Activated naive CD4-positive, alpha-beta T cell treated with anti-CD3 and anti-CD28 coated beads, Interleukin-2, amount 10 ng/mL, durations not matched to agents 7 days and 5 days (primary cell): ENCODE measurements at regions not wholly inside any gene's neighbourhood (a gene's known extent, or its start where the extent isn't known, plus 50 kb on each side); places are given as distances from the start of the nearest gene placed in this dataset.
"Not testable (repeated sequence)": the region's sequence is repeated elsewhere in the genome, so short reads cannot be mapped to it uniquely, and the experiment has no call there.

Experiments used
- CTCF ChIA-PET: fragments of 350-600 bp; sonication (Branson Sonifier 250); formaldehyde crosslinking; loops from one replicate; lab custom pipeline; 2021; ENCODE audit warnings: antibody characterized with exemption; lab: Charles Lee
- DNase-seq: peaks from one replicate; pipeline ENCODE4 v3.0.0-alpha.2; 2020
- H3K27ac Mint-ChIP-seq: one replicate; pipeline ENCODE4 v1.8.0; 2021; ENCODE audit warnings: mild to moderate bottlenecking, moderate library complexity, mixed read lengths
- H3K27me3 Mint-ChIP-seq: one replicate; pipeline ENCODE4 v1.8.0; 2021; ENCODE audit warnings: mild to moderate bottlenecking, mixed read lengths
- H3K36me3 Mint-ChIP-seq: one replicate; pipeline ENCODE4 v1.8.0; 2021; ENCODE audit warnings: mixed read lengths
- H3K4me1 Mint-ChIP-seq: one replicate; pipeline ENCODE4 v1.8.0; 2021; ENCODE audit warnings: mixed read lengths
- H3K4me3 Mint-ChIP-seq: one replicate; pipeline ENCODE4 v1.8.0; 2021; ENCODE audit warnings: mild to moderate bottlenecking, moderate library complexity, mixed read lengths
- H3K9me3 Mint-ChIP-seq: one replicate; pipeline ENCODE4 v1.8.0; 2021; ENCODE audit warnings: mixed read lengths

DNA sequence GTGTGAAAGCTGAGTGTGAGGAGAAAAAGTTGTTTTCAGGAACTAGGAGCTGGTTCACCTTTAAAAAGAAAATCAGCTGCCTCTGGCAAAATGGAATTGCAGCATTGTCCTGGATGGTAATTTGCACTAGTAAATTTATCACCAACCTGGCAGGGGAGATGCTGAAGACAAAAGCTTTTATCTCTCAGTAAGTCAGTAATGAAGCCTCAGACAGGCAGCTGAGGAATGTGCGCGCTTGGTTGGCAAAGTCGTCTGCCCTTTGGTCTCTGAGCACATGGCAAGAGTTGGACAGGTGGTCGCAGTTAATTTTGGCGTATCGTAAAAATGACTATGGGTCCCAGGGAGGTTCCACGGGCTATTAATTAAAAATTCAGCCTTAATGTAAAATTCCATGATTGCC is 131.9 kb downstream of the BACH1 start:
- H3K27me3 Mint-ChIP-seq: no peaks in the 10 kb centered on the region
- no peaks in the 10 kb centered on the region for H3K9me3 Mint-ChIP-seq
- DNase-seq: no peak
- H3K36me3 Mint-ChIP-seq: peaks cover 3% of the 10 kb centered on the region
- peaks cover 14% of the 10 kb centered on the region for H3K4me1 Mint-ChIP-seq
- no peak overlapping the region for H3K4me3 Mint-ChIP-seq
- CTCF ChIA-PET: no interaction called here
- no peak overlapping the region for H3K27ac Mint-ChIP-seq

DNA sequence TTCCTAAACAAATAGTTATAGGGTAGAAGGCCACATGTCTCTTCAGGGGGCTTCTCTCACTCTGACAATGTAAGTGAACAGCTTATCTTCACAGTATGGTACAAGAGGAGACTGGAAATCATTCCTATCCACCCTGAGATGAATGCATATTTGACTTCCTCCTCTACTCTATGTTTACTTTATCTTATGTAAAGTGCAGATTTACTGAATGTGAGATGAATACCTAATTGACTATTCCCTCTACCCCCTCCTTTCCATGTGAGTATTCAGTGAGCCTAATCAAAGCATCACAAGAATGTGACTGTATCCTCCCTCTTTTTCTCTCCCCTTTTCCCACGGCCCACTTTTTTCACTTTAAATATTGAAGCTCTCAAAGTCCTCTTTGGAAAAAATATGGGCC is 132.5 kb downstream of the BACH1 start:
- Mint-ChIP-seq H3K27ac (no peak overlapping the region), H3K36me3 (peaks cover 5% of the 10 kb centered on the region), H3K27me3 (no peaks in the 10 kb centered on the region), H3K4me1 (peaks cover 20% of the 10 kb centered on the region), H3K4me3 (no peak overlapping the region), H3K9me3 (peaks cover 3% of the 10 kb centered on the region)
- DNase-seq: no peak
- CTCF ChIA-PET: no interaction called here

DNA sequence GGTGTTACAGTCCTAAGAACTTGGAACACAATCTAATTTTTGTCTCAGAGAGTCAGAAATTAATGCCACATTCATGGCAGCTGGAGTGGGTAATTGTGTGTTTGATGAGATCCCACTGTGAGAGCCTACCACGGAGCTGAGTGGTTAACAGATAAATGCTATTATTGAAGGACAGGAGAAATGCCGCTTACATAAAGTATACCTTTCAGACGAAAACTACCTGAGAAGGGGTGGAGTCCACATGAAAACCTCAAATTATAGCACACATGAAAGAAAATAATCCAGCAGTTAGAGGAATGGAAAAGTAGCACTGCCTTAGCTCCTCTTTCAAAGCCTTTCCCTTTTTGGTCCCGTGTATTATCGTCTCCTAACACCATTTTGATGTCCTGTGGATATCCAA is 133.0 kb downstream of the BACH1 start:
- H3K27me3 Mint-ChIP-seq: no peaks in the 10 kb centered on the region
- peaks cover 3% of the 10 kb centered on the region for H3K9me3 Mint-ChIP-seq
- peaks cover 25% of the 10 kb centered on the region for H3K4me1 Mint-ChIP-seq
- DNase-seq: no peak
- H3K36me3 Mint-ChIP-seq: peaks cover 5% of the 10 kb centered on the region
- H3K27ac Mint-ChIP-seq: no peak overlapping the region
- no peak overlapping the region for H3K4me3 Mint-ChIP-seq
- CTCF ChIA-PET: interaction anchor here (0.7 kb wide), 1 partner anchor 21 kb away, joined by 3 read pairs; no protein-coding TSS in a partner anchor

DNA sequence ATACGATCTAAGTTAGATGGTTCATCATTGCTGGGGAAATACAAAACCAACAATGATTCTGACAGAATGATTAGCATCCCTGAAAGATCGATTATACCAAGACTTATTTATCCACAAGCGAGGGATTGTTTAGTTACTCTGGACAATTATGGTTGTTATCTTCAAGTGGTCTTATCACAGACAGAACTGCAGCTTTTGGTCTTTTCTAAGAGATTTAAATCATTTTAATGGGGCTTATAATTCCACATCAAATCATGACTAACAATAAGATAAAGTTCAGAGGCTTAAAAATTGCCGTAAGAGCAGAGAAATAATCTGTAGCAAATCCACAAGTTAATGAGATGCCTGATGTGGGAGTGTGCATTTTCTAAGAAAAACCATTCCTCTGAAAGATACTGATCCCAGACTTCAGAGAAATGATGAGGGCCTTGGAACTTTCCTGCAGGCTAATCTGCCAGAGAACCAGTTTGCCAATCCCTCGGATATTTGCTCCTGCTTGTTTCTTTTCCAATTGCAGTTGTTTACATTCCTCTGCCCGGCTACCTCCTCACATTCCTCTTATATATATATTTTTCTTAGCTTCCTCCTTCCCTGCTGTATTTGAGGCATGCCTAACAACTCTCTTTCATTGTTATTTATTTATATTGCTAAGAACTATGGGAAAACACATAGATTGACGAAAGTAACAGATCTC is 134.8 kb downstream of the BACH1 start:
- Mint-ChIP-seq H3K4me1 (peaks cover 29% of the 10 kb centered on the region), H3K27ac (no peak overlapping the region), H3K9me3 (peaks cover 3% of the 10 kb centered on the region), H3K36me3 (peaks cover 5% of the 10 kb centered on the region), H3K4me3 (no peak overlapping the region), H3K27me3 (no peaks in the 10 kb centered on the region)
- DNase-seq: no peak
- CTCF ChIA-PET: no interaction called here

DNA sequence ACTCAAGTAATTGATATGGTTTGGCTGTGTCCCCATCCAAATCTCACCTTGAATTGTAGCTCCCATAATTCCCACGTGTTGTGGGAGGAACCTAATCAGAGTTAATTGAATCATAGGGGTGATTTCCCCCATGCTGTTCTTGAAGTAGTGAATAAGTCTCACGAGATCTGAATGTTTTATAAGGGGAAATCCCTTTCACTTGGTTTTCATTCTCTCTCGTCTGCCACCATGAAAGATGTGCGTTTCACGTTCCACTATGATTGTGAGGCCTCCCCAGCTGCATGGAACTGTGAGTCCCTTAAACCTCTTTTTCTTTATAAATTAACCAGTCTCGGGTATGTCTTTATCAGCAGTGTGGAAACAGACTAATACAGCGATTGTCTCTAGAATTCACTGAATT is 135.4 kb downstream of the BACH1 start:
- DNase-seq: no peak
- Mint-ChIP-seq H3K27me3 (no peaks in the 10 kb centered on the region), H3K9me3 (peaks cover 3% of the 10 kb centered on the region), H3K36me3 (peaks cover 5% of the 10 kb centered on the region), H3K4me3 (no peak overlapping the region), H3K4me1 (peaks cover 29% of the 10 kb centered on the region), H3K27ac (no peak overlapping the region)
- CTCF ChIA-PET: no interaction called here

DNA sequence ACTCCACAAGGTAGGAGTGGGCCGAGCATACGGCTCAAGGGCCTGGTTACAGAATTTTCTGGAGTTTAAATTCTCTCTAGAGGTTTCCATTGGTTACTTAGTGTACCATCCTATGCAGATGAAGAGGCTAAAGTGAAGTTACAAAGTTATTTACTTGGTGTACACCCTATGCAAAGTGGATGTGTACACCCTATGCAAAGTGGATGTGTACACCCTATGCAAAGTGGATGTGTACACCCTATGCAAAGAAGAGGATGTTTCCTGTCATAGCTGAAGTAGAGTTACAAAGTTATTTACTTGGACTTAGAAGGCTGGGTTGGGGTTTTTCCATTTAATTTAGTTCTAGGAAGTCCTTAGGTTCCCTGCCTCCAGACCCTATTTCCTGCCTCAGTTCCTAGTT is 136.3 kb downstream of the BACH1 start:
- H3K4me1 Mint-ChIP-seq: peaks cover 29% of the 10 kb centered on the region
- H3K27me3 Mint-ChIP-seq, H3K36me3 Mint-ChIP-seq, H3K4me3 Mint-ChIP-seq, DNase-seq, CTCF ChIA-PET, H3K27ac Mint-ChIP-seq, H3K9me3 Mint-ChIP-seq: not testable (repeated sequence)

DNA sequence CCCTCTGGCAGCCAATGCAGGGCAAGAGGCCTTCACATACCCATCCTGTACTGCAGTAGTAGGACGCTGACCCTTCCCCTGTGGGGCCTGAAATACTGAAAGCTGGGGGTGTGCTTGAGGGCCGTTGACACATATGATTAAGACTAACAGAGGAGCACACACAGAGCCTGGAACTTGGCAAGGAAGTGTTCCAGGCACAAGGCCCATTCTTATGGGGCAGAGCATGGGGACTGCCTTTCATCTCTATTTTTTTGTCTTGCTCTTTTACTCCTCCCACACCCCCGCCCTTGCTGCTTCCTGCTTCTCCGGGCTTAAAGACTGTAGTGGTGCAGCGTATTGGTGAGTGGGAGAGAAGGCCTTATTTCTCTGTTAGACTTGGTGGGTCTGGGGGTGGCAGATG is 137.4 kb downstream of the BACH1 start:
- Mint-ChIP-seq H3K4me3 (peak overlapping the region; percentile 51), H3K27me3 (no peaks in the 10 kb centered on the region), H3K36me3 (peaks cover 5% of the 10 kb centered on the region), H3K4me1 (peaks cover 29% of the 10 kb centered on the region), H3K27ac (peak overlapping the region; percentile 65), H3K9me3 (peaks cover 3% of the 10 kb centered on the region)
- CTCF ChIA-PET: interaction anchor here (2.4 kb wide), 1 partner anchor 10 kb away, joined by 5 read pairs; no protein-coding TSS in a partner anchor
- peak; percentile 69 for DNase-seq

DNA sequence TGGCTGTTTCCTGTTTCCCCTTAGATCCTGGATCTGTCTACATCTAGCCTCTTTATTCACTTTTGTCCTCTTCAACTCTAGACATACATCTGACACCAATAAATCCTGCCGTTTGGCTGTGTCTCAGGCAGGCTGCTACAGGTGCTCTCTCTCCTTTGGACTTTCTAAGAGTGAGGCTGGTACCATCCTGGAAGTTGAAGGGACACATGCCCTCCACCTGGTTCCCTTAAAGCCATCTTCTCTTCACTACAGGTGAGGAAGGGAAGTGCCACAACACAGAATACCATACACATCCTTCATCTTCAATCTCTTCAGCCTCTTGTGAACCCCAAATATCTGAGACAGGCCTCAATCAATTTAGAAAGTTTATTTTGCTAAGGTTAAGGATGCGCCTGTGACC is 137.9 kb downstream of the BACH1 start:
- DNase-seq: no peak
- Mint-ChIP-seq H3K27ac (peak overlapping the region; percentile 65), H3K36me3 (peaks cover 5% of the 10 kb centered on the region), H3K9me3 (peaks cover 3% of the 10 kb centered on the region), H3K4me3 (peak overlapping the region; percentile 51), H3K27me3 (no peaks in the 10 kb centered on the region), H3K4me1 (peaks cover 29% of the 10 kb centered on the region)
- CTCF ChIA-PET: interaction anchor here (2.4 kb wide), 1 partner anchor 9 kb away, joined by 5 read pairs; no protein-coding TSS in a partner anchor

DNA sequence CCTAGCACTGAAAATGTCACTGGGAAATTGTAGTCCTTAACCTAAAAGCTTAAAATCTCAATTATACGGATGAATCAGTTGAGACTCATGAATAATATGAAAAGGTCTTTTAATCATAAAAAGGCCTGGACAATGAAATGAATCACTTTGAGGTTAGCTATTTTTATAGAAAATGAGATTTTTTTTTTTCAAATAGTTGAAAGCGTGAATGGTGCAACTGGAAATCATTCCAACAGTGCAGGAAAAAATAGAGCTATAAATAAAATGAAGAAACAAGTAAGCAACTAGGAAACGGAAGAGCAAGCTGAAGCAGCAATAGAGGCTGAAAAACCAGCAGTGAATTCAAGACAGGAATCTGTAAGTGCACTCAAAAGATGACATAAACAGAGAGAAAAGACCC is 142.9 kb downstream of the BACH1 start:
- no peak for DNase-seq
- CTCF ChIA-PET: interaction anchor here (1.1 to 1.4 kb wide), 2 partner anchors 10 to 61 kb away, joined by 3 read pairs; no protein-coding TSS in a partner anchor
- Mint-ChIP-seq H3K27ac (no peak overlapping the region), H3K27me3 (no peaks in the 10 kb centered on the region), H3K4me3 (no peak overlapping the region), H3K9me3 (no peaks in the 10 kb centered on the region), H3K4me1 (peaks cover 5% of the 10 kb centered on the region), H3K36me3 (no peaks in the 10 kb centered on the region)

DNA sequence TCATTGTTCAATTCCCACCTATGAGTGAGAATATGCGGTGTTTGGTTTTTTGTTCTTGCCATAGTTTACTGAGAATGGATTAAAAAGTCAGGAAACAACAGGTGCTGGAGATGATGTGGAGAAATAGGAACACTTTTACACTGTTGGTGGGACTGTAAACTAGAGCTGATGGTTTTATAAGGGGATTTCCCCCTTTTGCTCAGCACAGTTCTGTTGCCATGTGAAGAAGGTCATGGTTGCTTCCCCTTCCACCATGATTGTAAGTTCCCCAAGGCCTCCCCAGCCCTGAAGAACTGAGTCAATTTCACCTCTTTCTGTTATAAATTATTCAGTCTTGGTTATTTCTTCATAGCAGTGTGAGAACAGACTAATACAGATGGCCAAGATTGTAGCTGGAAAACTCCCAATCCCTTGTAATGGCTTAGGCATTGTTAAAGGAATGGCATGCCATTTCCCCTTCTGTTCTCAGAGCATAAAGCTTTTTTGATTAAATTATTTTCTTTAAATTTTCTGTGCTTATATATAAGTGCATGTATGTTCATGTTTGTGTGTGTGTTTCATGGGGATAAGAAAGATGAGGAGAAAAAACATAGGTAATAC is 144.8 kb downstream of the BACH1 start:
- H3K4me3 Mint-ChIP-seq: no peak overlapping the region
- no peak overlapping the region for H3K27ac Mint-ChIP-seq
- CTCF ChIA-PET: interaction anchor here (1.4 kb wide), 1 partner anchor 33 kb away, joined by 3 read pairs; no protein-coding TSS in a partner anchor
- no peaks in the 10 kb centered on the region for H3K4me1 Mint-ChIP-seq
- no peaks in the 10 kb centered on the region for H3K36me3 Mint-ChIP-seq
- H3K27me3 Mint-ChIP-seq: no peaks in the 10 kb centered on the region
- no peak for DNase-seq
- peaks cover 2% of the 10 kb centered on the region for H3K9me3 Mint-ChIP-seq

DNA sequence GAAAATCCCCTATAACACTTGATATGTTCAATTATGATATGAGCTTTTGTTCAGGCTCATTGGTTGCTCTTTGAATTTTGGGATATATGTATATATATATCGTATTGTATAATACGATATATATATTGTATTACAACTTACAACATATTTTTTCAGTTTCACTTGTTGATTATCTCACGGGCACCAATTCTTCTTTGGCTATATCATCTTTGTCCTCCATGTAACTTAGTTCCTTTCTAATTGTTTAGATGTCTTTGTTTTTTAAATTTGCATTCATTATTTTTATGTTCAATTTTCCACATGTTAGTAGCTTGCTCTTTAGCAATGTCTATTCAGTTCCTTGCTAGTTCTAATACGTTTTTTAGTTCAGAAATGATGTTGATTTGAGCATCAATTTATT is 150.0 kb downstream of the BACH1 start:
- H3K36me3 Mint-ChIP-seq: peaks cover 6% of the 10 kb centered on the region
- peaks cover 15% of the 10 kb centered on the region for H3K4me1 Mint-ChIP-seq
- no peak overlapping the region for H3K4me3 Mint-ChIP-seq
- H3K27ac Mint-ChIP-seq: peak overlapping the region; percentile 95
- peaks cover 7% of the 10 kb centered on the region for H3K9me3 Mint-ChIP-seq
- no peak for DNase-seq
- H3K27me3 Mint-ChIP-seq: no peaks in the 10 kb centered on the region
- CTCF ChIA-PET: interaction anchor here (1.2 to 2.1 kb wide), 3 partner anchors 11 to 72 kb away, joined by 3 to 7 read pairs (median 7); no protein-coding TSS in a partner anchor

DNA sequence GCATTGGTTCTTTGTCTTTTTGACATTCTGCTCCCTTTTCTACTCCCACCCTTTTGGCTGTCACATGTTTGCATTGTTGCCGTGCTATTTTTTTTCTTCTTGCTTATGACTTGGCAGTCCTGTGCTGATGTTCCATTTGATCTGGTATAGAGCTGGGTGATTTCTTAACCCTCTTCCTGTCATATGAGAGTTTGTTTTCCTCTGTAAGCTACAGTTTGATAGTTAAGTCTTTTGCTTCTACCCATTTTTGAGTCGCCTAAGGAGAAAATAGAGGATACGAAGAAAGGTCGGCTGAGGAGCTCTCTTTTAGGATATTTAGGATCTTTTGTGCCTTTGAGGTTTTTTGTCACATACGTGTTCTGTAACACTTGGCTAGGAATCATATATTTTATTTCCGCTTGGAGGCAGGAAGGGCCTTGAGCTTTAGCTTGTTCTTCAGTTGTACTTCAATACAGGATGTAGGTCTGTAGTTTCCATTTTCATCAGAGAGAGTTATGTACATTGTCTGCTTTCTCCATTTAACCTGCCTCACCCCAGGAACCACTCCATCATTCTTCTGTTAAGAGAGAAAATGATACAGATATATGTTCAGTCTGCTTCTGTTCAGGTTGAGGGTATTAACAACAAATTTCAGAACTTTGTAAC is 150.7 kb downstream of the BACH1 start:
- CTCF ChIA-PET: interaction anchor here (0.8 to 2.1 kb wide), 4 partner anchors 11 to 73 kb away, joined by 3 to 7 read pairs (median 6); no protein-coding TSS in a partner anchor
- H3K36me3 Mint-ChIP-seq: peaks cover 6% of the 10 kb centered on the region
- H3K4me1 Mint-ChIP-seq: peaks cover 15% of the 10 kb centered on the region
- DNase-seq: peak; percentile 24
- H3K27me3 Mint-ChIP-seq: no peaks in the 10 kb centered on the region
- H3K9me3 Mint-ChIP-seq: peaks cover 7% of the 10 kb centered on the region
- H3K27ac Mint-ChIP-seq: peak overlapping the region; percentile 95
- peak overlapping the region; percentile 30 for H3K4me3 Mint-ChIP-seq

DNA sequence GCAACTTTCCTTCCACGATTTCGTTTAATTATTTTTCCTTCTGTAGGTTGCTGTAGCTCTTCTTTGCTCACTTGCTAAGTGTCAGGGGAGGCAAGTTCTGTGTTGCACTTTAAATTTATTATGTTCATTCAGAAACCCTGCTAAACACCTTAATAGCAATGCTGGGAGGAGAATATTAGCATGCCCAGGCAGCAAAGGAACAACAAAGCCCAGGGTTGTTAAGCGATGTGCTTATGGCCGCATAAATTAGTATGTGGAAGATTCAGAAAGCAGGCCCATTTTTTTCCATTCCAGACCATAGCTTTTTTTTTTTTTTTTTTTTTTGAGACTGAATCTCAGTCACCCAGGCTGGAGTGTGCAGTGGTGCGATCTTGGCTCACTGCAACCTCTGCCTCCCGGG is 151.3 kb downstream of the BACH1 start:
- CTCF ChIA-PET: interaction anchor here (0.8 to 2.1 kb wide), 3 partner anchors 26 to 74 kb away, joined by 4 to 7 read pairs (median 7); no protein-coding TSS in a partner anchor
- Mint-ChIP-seq H3K9me3 (peaks cover 7% of the 10 kb centered on the region), H3K4me1 (peaks cover 15% of the 10 kb centered on the region), H3K27ac (peak overlapping the region; percentile 95), H3K4me3 (no peak overlapping the region), H3K36me3 (peaks cover 6% of the 10 kb centered on the region), H3K27me3 (no peaks in the 10 kb centered on the region)
- DNase-seq: no peak

DNA sequence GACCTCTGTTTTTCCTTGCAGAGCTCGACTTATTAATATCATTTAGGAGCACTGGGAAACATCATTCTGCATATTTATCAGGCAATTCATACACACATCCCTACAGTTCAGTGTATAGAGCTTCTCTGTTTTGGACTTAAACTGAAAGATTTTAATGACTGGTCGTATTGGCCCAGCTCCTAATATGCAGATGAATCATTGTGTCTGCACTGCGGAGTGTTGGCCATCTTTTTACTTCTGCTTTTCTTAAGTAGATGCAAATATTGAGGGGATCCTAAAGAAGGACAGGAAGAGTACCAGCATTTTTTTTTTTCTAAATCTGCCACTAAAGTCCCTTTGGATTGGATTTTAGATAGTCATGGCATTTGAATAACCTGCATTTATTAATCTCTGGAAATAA is 154.8 kb downstream of the BACH1 start:
- Mint-ChIP-seq H3K9me3 (peaks cover 5% of the 10 kb centered on the region), H3K27ac (no peak overlapping the region), H3K27me3 (no peaks in the 10 kb centered on the region), H3K36me3 (peaks cover 6% of the 10 kb centered on the region), H3K4me3 (no peak overlapping the region), H3K4me1 (peaks cover 15% of the 10 kb centered on the region)
- DNase-seq: no peak
- CTCF ChIA-PET: no interaction called here
